ENCODE measurements at regions not wholly inside any gene's neighbourhood (a gene's known extent, or its start where the extent isn't known, plus 50 kb on each side); places are given as distances from the start of the nearest gene placed in this dataset.

DNA sequence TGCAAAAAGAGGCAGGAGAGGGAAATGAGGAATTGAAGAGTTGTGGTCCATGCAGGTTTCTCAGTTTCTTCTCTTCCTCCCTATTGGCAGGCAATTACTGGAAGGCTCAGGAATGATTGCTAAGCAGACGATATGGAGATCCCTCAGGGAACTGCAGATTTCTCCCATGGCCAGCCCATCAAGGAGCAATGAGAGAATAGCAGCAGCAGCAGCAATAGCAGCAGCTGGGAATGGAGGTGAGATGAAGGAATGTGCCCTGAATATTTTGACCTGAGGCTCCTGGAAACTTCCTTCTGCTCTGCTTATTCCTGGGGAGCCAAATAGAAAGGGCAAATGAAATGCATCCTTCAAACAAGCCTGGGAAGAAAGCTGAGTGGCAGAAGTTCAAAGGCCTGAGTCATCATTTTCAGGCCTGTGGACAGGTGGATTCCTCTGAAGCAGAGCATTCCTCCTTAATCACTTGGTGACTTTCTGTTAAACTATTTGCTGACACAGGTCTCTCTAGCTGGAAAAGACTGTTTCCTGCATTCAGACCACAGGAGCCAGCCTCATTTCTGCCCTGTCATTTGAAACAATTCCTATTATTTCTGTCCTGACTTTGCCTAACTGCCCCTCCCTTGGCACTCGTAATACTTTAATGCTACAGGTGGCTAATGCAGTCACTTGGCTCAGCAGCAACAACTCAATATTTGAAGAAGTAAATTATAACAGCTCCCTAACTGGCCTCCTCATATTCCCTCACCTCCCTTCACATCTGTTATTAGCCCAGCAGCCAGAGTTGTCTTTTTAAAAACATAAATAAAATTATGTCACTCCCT, 146.9 kb upstream of the GADL1 start:
- no peaks in the 10 kb centered on the region for H3K36me3 ChIP-seq
- Mint-ChIP-seq H3K4me3 (no peak overlapping the region), H3K27me3 (ENCODE audit: insufficient read depth, low read depth) (peaks cover 4% of the 10 kb centered on the region), H3K36me3 (no peaks in the 10 kb centered on the region), H3K9me3 (peaks cover 15% of the 10 kb centered on the region), H3K4me1 (peaks cover 16% of the 10 kb centered on the region), H3K27ac (no peak overlapping the region)
- no peak overlapping the region for H3K27ac ChIP-seq
- H3F3A ChIP-seq (ENCODE audit: low read depth) = no peaks in the 10 kb centered on the region
- no peak for DNase-seq (ENCODE audit: low spot score)
- H3K4me2 ChIP-seq = no peak overlapping the region
- no peak overlapping the region for H3K9ac ChIP-seq
- no peak overlapping the region for H2AFZ ChIP-seq (replicated peaks)
- H3K4me1 ChIP-seq = no peaks in the 10 kb centered on the region
- TF ChIP-seq EZH2phosphoT487 (IDR thresholded peaks at IDR 0.05) (no peak), EZH2 (IDR thresholded peaks at IDR 0.05) (no peak)
- TF ChIP-seq, protein P1, sequence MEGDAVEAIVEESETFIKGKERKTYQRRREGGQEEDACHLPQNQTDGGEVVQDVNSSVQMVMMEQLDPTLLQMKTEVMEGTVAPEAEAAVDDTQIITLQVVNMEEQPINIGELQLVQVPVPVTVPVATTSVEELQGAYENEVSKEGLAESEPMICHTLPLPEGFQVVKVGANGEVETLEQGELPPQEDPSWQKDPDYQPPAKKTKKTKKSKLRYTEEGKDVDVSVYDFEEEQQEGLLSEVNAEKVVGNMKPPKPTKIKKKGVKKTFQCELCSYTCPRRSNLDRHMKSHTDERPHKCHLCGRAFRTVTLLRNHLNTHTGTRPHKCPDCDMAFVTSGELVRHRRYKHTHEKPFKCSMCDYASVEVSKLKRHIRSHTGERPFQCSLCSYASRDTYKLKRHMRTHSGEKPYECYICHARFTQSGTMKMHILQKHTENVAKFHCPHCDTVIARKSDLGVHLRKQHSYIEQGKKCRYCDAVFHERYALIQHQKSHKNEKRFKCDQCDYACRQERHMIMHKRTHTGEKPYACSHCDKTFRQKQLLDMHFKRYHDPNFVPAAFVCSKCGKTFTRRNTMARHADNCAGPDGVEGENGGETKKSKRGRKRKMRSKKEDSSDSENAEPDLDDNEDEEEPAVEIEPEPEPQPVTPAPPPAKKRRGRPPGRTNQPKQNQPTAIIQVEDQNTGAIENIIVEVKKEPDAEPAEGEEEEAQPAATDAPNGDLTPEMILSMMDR (IDR thresholded peaks at IDR 0.05) = no peak
- no peaks in the 10 kb centered on the region for H3K79me2 ChIP-seq (ENCODE audit: low read depth)
- H3K4me3 ChIP-seq = no peak overlapping the region
- H3K9me3 ChIP-seq (ENCODE audit: low read depth) = no peaks in the 10 kb centered on the region
- no peaks in the 10 kb centered on the region for H3K27me3 ChIP-seq
- no peaks in the 10 kb centered on the region for H4K20me1 ChIP-seq (ENCODE audit: low read depth)

DNA sequence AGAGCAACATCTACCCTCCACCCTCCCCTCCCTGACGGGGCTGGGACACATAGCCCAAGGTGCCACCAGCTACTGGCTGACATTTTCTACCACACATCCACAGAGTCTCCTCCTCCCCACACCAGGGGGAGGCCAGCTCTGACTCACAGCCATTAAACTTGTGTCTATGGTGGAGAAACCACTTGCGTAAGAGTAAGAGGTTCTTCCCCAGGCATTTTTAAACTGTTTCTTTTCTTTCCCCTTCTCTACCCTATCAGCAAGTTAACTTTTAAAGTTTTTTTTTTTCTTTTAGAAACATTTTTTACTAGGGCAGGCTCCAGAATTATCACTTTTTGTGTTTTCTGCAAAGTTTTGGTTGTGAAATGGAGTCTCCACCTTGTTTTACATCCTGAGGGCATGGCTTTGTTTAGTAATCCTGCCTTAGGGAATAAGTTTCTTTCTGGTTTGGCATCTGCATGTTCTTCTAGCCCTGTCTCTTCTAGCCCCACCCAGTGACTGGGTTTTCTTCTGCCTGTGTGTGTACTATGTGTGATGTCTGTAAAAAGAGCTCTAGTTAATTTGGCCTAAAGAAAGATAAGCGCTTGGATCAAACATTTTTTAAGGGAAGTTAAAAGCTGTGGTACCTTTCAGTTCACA, 148.8 kb upstream of the GADL1 start:
- no peaks in the 10 kb centered on the region for H3K4me1 ChIP-seq
- peaks cover 15% of the 10 kb centered on the region for H3K9me3 Mint-ChIP-seq

DNA sequence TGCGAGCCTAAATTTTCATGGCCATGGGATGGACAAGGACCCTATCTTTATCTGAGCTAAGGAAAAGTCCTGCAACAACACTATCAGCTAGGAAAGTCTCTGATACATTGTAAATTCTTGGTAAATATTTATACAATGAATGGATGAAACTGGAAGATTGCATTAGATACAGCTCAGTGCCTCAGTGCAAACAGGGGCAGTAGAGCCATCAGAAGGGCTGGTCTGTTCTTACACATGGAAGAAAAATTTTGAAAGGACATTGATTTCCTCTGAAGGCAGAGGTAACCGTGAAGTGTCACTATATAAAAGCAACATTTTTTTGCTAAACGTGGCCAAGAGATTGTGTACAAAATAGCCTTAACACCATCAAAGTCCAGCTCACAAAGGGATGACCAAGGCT, 153.2 kb upstream of the GADL1 start:
- TF ChIP-seq EZH2 (IDR thresholded peaks at IDR 0.05) = no peak
- TF ChIP-seq, protein P1 (IDR thresholded peaks at IDR 0.05) = no peak
- TF ChIP-seq EZH2phosphoT487 (IDR thresholded peaks at IDR 0.05) = no peak
- H4K20me1 ChIP-seq (ENCODE audit: low read depth) = no peaks in the 10 kb centered on the region
- no peak overlapping the region for H2AFZ ChIP-seq (replicated peaks)

More for the DNA sequence above, 148.8 kb upstream of the GADL1 start:
- Histone ChIP-seq H3K9me3 (ENCODE audit: low read depth) (no peaks in the 10 kb centered on the region), H3K79me2 (ENCODE audit: low read depth) (no peaks in the 10 kb centered on the region), H2AFZ (replicated peaks) (no peak overlapping the region), H3K4me3 (no peak overlapping the region), H3K27me3 (no peaks in the 10 kb centered on the region), H3K27ac (no peak overlapping the region), H4K20me1 (ENCODE audit: low read depth) (no peaks in the 10 kb centered on the region), H3K9ac (no peak overlapping the region), H3K4me2 (no peak overlapping the region), H3K36me3 (no peaks in the 10 kb centered on the region), H3F3A (ENCODE audit: low read depth) (no peaks in the 10 kb centered on the region)
- TF ChIP-seq EZH2phosphoT487 (IDR thresholded peaks at IDR 0.05) (no peak), EZH2 (IDR thresholded peaks at IDR 0.05) (no peak)
- TF ChIP-seq, protein P1 (IDR thresholded peaks at IDR 0.05) = no peak
- Mint-ChIP-seq H3K27ac (no peak overlapping the region), H3K27me3 (ENCODE audit: insufficient read depth, low read depth) (peaks cover 4% of the 10 kb centered on the region), H3K36me3 (no peaks in the 10 kb centered on the region), H3K4me3 (no peak overlapping the region), H3K4me1 (peaks cover 16% of the 10 kb centered on the region)
- DNase-seq (ENCODE audit: low spot score) = no peak

More for the DNA sequence above, 153.2 kb upstream of the GADL1 start:
- no peaks in the 10 kb centered on the region for H3F3A ChIP-seq (ENCODE audit: low read depth)
- H3K79me2 ChIP-seq (ENCODE audit: low read depth) = no peaks in the 10 kb centered on the region
- no peak overlapping the region for H3K27ac Mint-ChIP-seq
- H3K9me3 ChIP-seq (ENCODE audit: low read depth) = no peaks in the 10 kb centered on the region
- H3K4me1 Mint-ChIP-seq = no peaks in the 10 kb centered on the region
- no peak overlapping the region for H3K27ac ChIP-seq
- H3K27me3 Mint-ChIP-seq (ENCODE audit: insufficient read depth, low read depth) = peaks cover 2% of the 10 kb centered on the region
- no peaks in the 10 kb centered on the region for H3K4me1 ChIP-seq
- H3K36me3 ChIP-seq = no peaks in the 10 kb centered on the region
- H3K9me3 Mint-ChIP-seq = peaks cover 12% of the 10 kb centered on the region
- no peak overlapping the region for H3K9ac ChIP-seq
- no peak overlapping the region for H3K4me3 Mint-ChIP-seq
- H3K4me2 ChIP-seq = no peak overlapping the region
- no peaks in the 10 kb centered on the region for H3K36me3 Mint-ChIP-seq
- no peaks in the 10 kb centered on the region for H3K27me3 ChIP-seq
- H3K4me3 ChIP-seq = no peak overlapping the region
- DNase-seq (ENCODE audit: low spot score) = no peak

Measured in neural progenitor cell (in vitro differentiated cells).